Stimulated activated CD8-positive, alpha-beta memory T cell treated with anti-CD3 and anti-CD28 coated beads, Interleukin-7, amount 100 ng/mL, for 48 hours (primary cell): ENCODE measurements at regions not wholly inside any gene's neighbourhood (a gene's known extent, or its start where the extent isn't known, plus 50 kb on each side); places are given as distances from the start of the nearest gene placed in this dataset.
"Not testable (repeated sequence)": the region's sequence is repeated elsewhere in the genome, so short reads cannot be mapped to it uniquely, and the experiment has no call there.

Source experiments
- DNase-seq, 2 donors: peaks; one replicate each; pipeline ENCODE4 v3.0.0-alpha.2; 2020; ENCODE audit warnings: low read depth in 1 of 2; ENCODE audit errors: extremely low read depth in 1 of 2

DNA sequence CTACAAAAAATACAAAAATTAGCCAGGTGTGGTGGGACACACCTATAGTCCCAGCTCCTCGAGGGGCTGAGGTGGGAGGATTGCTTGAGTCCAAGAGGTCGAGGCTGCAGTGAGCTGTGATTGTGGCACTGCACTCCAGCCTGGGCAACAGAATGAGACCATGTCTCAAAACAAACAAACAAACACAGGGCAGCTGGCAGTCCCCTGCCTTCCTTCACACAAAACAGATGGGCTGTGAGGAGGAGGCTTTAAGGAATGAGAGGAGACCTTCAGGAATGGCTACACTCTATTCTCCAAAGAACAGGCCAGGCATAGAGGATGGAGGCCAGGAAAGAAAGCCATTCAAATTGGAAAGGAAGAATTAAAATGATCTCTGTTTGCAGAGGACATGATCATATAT, 65.6 kb upstream of the MAML3 start:
- DNase-seq = no peak

DNA sequence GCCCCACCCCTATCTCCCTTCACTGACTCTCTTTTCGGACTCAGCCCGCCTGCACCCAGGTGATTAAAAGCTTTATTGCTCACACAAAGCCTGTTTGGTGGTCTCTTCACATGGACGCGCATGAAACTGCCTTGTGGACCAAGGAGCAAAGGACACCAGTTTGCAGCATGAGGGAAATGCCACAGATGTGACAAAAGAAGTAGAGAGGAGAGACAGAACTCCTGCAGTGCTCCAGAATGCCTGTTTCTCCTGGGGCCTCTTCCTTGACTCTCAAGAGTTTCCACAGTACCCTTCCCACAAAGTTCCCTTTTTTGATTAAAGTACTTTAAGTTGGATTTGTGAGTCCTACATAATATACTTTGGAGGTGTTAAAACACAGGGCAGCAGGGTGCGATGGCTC, 65.1 kb upstream of the MAML3 start:
- DNase-seq = not testable (repeated sequence)

DNA sequence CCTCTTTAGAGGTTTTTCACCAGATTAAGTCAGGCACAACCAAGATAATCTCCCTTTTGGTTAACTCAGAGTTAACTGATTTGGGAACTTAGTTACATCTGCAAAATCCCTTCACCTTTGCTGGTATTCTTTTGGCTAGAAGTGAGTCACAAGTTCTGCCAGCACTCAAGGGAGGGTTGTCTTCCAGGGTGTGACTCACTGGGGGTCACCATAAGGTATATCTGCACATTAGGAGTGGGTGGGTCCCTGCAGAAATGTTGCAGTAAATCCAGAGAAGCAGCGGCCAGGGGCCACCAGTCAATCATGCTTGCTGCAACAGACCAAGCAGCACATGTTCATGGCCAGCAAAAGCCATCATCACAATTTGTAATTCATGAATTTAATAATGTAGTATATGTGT, 59.8 kb upstream of the MAML3 start:
- no peak for DNase-seq

DNA sequence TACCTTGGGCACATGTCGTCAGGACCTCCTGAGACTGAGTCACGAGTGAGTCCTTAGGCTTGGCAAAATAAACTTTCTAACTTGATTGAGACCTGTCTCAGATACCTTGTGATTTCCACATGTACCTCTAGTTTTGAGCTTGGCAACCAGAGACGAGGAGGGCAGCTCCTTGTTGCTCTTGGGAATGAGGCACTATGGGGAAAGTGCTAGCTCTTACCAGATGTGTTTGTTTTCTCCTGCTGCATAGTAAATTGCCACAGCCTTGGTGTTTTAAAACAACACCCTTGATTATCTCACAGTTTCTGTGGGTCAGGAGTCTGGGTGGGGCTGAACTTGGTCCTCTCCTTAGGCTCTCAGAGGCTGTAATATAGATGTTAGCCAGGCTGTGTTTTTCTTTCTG, 59.1 kb upstream of the MAML3 start:
- no peak for DNase-seq

DNA sequence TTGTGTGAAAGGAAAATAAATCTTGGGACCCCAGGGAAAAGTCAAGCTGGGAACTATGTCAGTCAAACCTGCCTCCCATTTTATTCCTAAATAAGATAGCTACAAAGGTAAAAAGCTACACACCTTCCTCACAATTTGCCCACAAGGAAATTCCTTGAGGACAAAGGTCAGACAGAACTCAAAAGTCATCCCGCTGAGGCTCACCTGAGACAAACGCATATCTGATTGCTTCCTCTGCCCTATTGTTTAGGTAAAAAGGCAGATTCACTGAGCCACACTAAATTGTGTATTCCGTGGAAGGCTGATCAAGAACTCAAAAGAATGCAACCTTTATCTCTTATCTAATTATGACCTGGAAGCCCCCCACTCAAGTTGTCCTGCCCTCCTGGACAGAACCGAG, 58.7 kb upstream of the MAML3 start:
- DNase-seq = no peak

DNA sequence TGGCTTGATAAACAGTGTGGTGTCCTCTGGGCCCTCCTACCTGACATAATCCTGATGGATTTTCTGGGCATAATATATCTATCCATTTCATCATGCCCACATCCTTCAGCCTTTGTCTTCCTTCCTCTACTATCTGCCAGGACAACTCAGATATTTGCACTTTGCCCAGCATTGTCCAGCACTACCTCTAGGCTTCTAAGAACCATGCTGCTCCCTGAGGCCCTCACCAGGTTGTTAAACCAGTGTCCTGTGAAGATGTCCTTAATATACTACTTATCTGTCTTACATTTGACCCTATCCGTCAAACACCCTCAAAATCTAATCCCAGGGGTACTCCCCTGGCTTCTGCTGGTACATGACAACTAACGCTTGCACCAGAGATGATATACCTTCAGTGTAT, 58.2 kb upstream of the MAML3 start:
- no peak for DNase-seq

GRCh38 chr4:140211693-140212092, 57.7 kb upstream of the MAML3 start:
- DNase-seq = no peak

DNA sequence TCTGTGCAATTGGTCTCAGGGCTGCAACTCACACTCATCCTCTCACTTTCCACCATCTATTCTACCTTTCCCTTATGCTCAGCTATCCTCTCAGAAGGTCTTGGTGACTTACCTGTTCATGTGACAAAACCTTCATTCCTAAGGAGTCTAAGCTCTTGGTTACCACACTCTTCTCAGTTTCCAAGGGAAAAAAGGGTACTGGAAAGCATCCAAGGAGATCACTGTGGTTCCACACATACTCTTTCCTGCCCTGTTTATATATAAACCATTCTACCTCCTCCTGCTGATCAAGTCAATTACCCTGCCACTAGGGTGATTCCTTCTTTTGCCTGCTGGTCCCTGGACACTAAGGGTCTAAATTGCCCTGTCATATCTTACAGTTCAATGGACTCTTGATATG, 57.2 kb upstream of the MAML3 start:
- DNase-seq = no peak

- no peak for DNase-seq
These were observed 54.9 kb upstream of the MAML3 start for GRCh38 chr4:140208921-140209320.
